ENCODE measurements at regions not wholly inside any gene's neighbourhood (a gene's known extent, or its start where the extent isn't known, plus 50 kb on each side); places are given as distances from the start of the nearest gene placed in this dataset.
"Not testable (repeated sequence)": the region's sequence is repeated elsewhere in the genome, so short reads cannot be mapped to it uniquely, and the experiment has no call there.

GRCh38 chr18:1150344-1150743 is 245.7 kb downstream of the ADCYAP1 start:
- no peak for DNase-seq

- not testable (repeated sequence) for DNase-seq
Measured at GRCh38 chr18:1152958-1153357, 248.3 kb downstream of the ADCYAP1 start.

GRCh38 chr18:1173593-1173992 is 268.9 kb downstream of the ADCYAP1 start:
- DNase-seq, result no peak

- no peak for DNase-seq
Measured at GRCh38 chr18:1177232-1177631, 272.6 kb downstream of the ADCYAP1 start.

GRCh38 chr18:1191341-1191740 is 286.7 kb downstream of the ADCYAP1 start:
- no peak for DNase-seq

GRCh38 chr18:1213126-1213525 is 308.5 kb downstream of the ADCYAP1 start:
- DNase-seq, result no peak

GRCh38 chr18:1222880-1223279 is 318.2 kb downstream of the ADCYAP1 start:
- no peak for DNase-seq

- no peak for DNase-seq
Measured at GRCh38 chr18:1227025-1227424, 322.4 kb downstream of the ADCYAP1 start.

GRCh38 chr18:1229634-1230033 is 325.0 kb downstream of the ADCYAP1 start:
- DNase-seq, result no peak

- DNase-seq, result no peak
Measured at GRCh38 chr18:1232867-1233266, 328.2 kb downstream of the ADCYAP1 start.

- DNase-seq, result no peak
Measured at GRCh38 chr18:1240701-1241100, 336.0 kb downstream of the ADCYAP1 start.

- DNase-seq, result no peak
Measured at GRCh38 chr18:1244397-1245122, 339.9 kb downstream of the ADCYAP1 start.

- DNase-seq, result no peak
Measured at GRCh38 chr18:1246827-1247226, 342.2 kb downstream of the ADCYAP1 start.

GRCh38 chr18:1252534-1252933 is 347.9 kb downstream of the ADCYAP1 start:
- DNase-seq, result no peak

GRCh38 chr18:1252936-1253335 is 348.3 kb downstream of the ADCYAP1 start:
- no peak for DNase-seq

GRCh38 chr18:1253827-1254226 is 349.2 kb downstream of the ADCYAP1 start:
- DNase-seq, result no peak

GRCh38 chr18:1261054-1261453 is 356.4 kb downstream of the ADCYAP1 start:
- DNase-seq, result no peak

GRCh38 chr18:1267021-1267420 is 362.4 kb downstream of the ADCYAP1 start:
- DNase-seq, result no peak

GRCh38 chr18:1270081-1270480 is 365.4 kb downstream of the ADCYAP1 start:
- DNase-seq, result no peak

GRCh38 chr18:1273469-1273868 is 368.8 kb downstream of the ADCYAP1 start:
- no peak for DNase-seq

GRCh38 chr18:1292167-1292566 is 387.5 kb downstream of the ADCYAP1 start:
- DNase-seq, result no peak

- DNase-seq, result no peak
Measured at GRCh38 chr18:1294229-1294628, 389.6 kb downstream of the ADCYAP1 start.

GRCh38 chr18:1296237-1296636 is 391.6 kb downstream of the ADCYAP1 start:
- DNase-seq, result no peak

GRCh38 chr18:1302861-1303260 is 398.2 kb downstream of the ADCYAP1 start:
- DNase-seq, result no peak

- DNase-seq, result no peak
Measured at GRCh38 chr18:1304392-1304992, 399.8 kb downstream of the ADCYAP1 start.

All from RPMI8226 (cell line).